LNCAP (cell line): ENCODE measurements at regions not wholly inside any gene's neighbourhood (a gene's known extent, or its start where the extent isn't known, plus 50 kb on each side); places are given as distances from the start of the nearest gene placed in this dataset.

Experiments
- TF ChIP-seq, protein P1 (sequence below): fragments of 450-650 bp; IDR thresholded peaks from 2 replicates; pipeline ENCODE4 v1.5.1; 2017; ENCODE audit warnings: mild to moderate bottlenecking

DNA sequence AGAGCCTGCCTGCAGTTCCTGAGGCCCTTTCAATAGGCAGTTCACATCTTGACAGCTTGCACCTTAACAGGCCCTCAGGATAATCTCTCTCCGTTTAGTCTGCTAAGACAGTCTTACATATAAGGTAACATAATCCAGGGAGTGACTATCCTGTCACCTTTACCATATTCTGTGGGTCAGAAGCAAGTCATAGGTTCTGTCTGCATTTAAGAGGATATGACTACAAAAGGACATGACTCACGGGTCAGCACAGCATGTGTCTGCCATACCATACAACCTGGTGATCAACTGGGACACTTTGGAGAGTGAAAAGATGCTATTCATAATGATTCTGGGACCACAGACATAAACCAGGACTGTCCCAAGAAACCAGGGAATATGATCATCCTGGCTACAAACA, 611.1 kb downstream of the SOX6 start:
- TF ChIP-seq, protein P1, sequence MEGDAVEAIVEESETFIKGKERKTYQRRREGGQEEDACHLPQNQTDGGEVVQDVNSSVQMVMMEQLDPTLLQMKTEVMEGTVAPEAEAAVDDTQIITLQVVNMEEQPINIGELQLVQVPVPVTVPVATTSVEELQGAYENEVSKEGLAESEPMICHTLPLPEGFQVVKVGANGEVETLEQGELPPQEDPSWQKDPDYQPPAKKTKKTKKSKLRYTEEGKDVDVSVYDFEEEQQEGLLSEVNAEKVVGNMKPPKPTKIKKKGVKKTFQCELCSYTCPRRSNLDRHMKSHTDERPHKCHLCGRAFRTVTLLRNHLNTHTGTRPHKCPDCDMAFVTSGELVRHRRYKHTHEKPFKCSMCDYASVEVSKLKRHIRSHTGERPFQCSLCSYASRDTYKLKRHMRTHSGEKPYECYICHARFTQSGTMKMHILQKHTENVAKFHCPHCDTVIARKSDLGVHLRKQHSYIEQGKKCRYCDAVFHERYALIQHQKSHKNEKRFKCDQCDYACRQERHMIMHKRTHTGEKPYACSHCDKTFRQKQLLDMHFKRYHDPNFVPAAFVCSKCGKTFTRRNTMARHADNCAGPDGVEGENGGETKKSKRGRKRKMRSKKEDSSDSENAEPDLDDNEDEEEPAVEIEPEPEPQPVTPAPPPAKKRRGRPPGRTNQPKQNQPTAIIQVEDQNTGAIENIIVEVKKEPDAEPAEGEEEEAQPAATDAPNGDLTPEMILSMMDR, result no peak

DNA sequence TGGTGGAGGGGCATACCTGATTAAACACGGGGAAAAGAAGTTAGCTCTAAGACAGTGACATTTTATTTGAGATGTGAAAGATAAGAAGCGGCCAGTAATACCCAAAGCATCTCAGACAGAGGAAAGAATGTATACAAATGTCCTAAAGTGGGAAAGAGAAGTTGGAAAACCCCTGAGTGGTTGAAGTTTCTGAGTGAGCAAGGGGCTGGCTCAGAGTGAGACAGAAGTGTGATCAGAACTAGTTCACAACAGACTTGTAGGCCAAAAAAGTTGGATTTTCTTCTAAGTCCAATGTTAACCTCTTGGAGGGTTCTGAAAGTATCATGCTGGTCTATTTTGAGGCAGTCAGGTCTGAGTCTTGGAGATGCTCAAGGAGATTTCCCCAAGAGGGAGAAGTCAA, 608.7 kb downstream of the SOX6 start:
- TF ChIP-seq, protein P1, result no peak

DNA sequence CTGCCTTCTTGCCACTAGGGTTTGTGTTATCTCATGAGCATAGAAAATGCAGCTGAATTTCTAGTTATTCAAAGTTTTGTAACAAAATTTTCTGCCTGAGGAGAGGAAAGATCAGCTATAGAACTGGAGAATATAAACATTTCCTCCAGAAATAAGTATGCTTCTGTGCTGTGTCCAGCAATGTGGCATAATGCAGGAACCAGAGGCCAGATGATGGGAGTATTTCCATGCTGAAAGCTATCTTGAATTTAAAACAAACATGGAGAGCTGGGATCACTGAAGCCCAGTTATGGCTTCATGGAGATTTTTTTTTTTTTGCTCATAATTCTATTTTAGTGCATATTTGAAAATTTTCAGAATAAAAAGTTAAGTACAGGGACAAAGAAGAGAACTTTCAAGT, 608.2 kb downstream of the SOX6 start:
- TF ChIP-seq, protein P1, result no peak

DNA sequence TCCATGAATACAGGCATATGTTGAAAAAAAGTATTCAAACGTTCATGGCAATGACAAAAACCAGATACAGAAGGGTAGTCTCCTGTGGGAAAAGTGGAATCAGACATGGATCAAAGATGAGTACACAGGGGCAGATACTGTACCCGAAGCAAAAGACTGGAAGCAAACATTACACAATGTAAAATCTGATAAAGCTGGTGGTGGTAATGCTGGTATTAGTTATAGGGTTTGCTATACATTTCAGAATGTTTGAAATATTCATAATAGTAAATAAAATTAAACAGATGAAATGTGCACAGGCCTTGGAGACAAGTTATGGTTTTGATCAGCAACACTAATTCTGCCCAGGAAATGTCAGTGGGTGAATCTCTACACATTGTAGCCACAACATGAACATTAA, 607.6 kb downstream of the SOX6 start:
- TF ChIP-seq, protein P1, result no peak

DNA sequence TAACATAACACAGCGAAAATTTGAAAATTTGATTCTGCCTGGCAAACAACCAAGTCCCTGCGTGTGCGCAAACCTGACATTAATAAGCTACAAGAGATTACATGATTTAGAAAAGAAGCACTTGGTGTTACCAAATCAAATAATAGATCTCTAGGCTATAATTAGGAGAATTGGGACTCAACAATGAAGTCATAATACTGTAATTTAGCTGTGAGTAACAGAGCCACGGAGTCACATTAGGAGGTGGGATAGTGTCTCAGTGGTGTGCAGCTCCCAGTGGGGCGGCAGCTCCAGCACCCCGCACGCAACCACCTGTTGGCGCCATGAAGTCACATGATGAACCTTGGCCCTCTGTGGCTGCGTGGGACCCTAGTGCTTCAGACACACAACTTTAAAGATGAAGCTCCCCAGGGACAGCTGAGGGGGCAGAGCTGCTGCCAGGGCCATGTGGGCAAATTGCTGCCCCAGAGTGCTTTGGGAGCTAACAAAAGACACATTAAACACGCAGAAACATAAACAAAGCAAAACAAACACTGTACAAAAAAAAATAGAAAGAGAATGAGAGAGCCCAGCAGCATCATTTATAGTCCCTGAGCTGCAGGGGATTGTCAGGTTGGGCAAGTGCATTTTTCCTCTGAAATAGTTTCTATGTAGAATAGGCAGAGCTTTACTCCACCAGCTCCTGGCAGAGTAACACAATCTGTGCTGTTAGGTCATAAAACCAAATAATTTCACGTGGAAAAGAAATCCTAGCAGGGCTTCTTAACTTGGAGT, 605.6 kb downstream of the SOX6 start:
- TF ChIP-seq, protein P1, result no peak

DNA sequence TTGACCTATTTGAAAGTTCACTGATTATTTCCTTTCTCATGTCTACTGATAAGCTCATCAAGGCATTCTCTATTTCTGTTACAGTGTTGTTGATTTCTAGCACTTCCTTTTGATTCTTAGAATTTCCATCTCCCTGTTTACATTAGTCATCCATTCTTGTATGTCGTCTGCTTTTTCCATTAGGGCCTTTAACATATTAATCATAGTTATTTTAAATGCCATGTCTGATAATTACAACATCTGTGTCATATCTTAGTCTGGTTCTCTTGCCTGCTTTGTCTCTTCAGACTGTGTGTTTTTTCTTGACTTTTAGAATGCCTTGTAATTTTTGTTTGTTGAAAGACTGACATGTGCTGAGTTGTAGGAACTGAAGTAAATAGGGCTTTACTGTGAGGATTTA, 602.1 kb downstream of the SOX6 start:
- TF ChIP-seq, protein P1, result no peak

DNA sequence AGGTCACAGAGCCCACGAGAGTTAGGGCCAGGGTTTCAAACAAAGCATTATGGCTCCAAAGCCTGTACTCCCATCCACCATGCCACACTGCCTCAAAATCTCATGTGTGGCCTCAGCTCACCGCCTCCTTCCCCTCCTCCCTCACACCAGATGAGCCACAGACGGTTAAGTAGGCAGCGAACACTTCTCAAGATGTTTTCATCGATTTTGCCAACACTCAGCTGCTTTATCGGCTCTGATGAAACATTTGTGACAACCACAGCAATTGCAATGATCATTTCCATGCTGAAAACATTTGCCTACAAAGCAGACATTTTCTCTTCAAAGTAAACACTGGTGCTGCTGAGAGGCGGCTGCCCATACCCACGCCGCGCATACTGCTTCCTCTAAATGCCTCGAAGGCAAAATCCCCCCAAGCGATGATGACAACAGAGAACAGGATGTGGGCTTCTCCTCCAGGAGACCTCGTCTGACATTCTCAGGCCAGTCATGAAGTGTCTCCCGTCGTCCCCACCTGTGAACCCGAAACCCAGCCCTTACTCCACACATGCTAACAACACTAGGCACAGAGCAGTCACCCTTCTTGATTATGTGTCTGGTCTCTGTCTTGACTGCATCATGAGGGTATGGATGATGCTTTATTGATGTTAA, 599.2 kb downstream of the SOX6 start:
- TF ChIP-seq, protein P1, result no peak
